Transverse colon (tissue), 4 donors: ENCODE measurements at regions not wholly inside any gene's neighbourhood (a gene's known extent, or its start where the extent isn't known, plus 50 kb on each side); places are given as distances from the start of the nearest gene placed in this dataset.
A peak's percentile ranks its signal among the peaks of the same experiment; 100 is the strongest.

Source experiments
- DNase-seq: peaks from one replicate; pipeline ENCODE4 v3.0.0-alpha.2; 2019
- H3K27ac ChIP-seq, 4 donors: fragments of 200-600 bp; sonication (generic); 2 replicates each; pipeline ENCODE4 v1.5.1; 2016 to 2018; ENCODE audit warnings: inconsistent platforms in 4 of 4
- H3K27me3 ChIP-seq: fragments of 200-600 bp; sonication (generic); 2 replicates; pipeline ENCODE4 v1.5.1; 2017; ENCODE audit warnings: inconsistent platforms
- H3K36me3 ChIP-seq, 4 donors: fragments of 200-600 bp; sonication (generic); 2 replicates each; pipeline ENCODE4 v1.5.1; 2017 to 2019; ENCODE audit warnings: inconsistent platforms in 4 of 4
- H3K4me1 ChIP-seq, 4 donors: fragments of 200-600 bp; sonication (generic); 2 replicates each; pipeline ENCODE4 v1.5.1; 2017 to 2020; ENCODE audit warnings: inconsistent platforms in 4 of 4
- H3K4me3 ChIP-seq, 4 donors: fragments of 200-600 bp; sonication (generic); 1 replicate in 1 of 4; 2 replicates in 3 of 4; pipeline versions ENCODE4 v1.5.1 to v1.6.1; 2017 to 2019; ENCODE audit warnings: inconsistent platforms in 4 of 4
- H3K9me3 ChIP-seq, 2 donors: fragments of 200-600 bp; sonication (generic); 2 replicates each; pipeline ENCODE4 v1.5.1; 2017 to 2019; ENCODE audit warnings: inconsistent platforms in 2 of 2
- CTCF ChIP-seq, 5 experiments: fragments of 200-600 bp in 3 of 5; fragments of 450-650 bp in 2 of 5; sonication (generic) in 3 of 5; IDR thresholded peaks; 1 replicate in 2 of 5; 2 replicates in 3 of 5; pipeline ENCODE4 v1.5.1; 2016 to 2017; ENCODE audit warnings: antibody characterized with exemption in 5 of 5, inconsistent platforms in 3 of 5, mild to moderate bottlenecking in 2 of 5, moderate library complexity in 1 of 5
- EP300 ChIP-seq: sonication (generic); formaldehyde crosslinking; IDR thresholded peaks from one replicate; pipeline ENCODE4 v1.6.1; 2017; ENCODE audit warnings: antibody characterized with exemption, low read depth
- POLR2A ChIP-seq: fragments of 450-650 bp; IDR thresholded peaks from one replicate; pipeline ENCODE4 v1.6.1; 2016; ENCODE audit warnings: antibody characterized with exemption, mild to moderate bottlenecking, moderate library complexity
- POLR2AphosphoS5 ChIP-seq, 3 donors: sonication (generic); formaldehyde crosslinking; IDR thresholded peaks; one replicate each; pipeline ENCODE4 v1.6.1; 2016; ENCODE audit warnings: antibody characterized with exemption in 3 of 3
- WGBS, 2 donors: methylation state at CpG; one replicate each; pipeline ENCODE4 v1.1.5; 2018; ENCODE audit warnings: low coverage in 1 of 2; 5-methylcytosine and 5-hydroxymethylcytosine counted together
- in situ Hi-C, 4 donors: fragments of 200-750 bp; cut with MboI; loops; one replicate each; pipeline versions ENCODE4 v1.15.0 to v1.15.1; 2017; ENCODE audit warnings: low sequenced_read_pairs in 3 of 4, low pct_ligation_motif_present in 1 of 4, low pct_unique_long_range_greater_than_20kb in 1 of 4
- intact Hi-C: fragments of 100-400 bp; cut with DNase I; formaldehyde crosslinking; loops from one replicate; pipeline ENCODE4 v1.15.1; 2023; ENCODE audit warnings: low total_unique reads

GRCh38 chr3:34106379-34106778 lies 307.9 kb downstream of the PDCD6IP start:
- intact Hi-C loops (no loop called here), in situ Hi-C loops (loop anchor here in 3 of 4 donors (10.0 to 25.0 kb wide), 2 partner anchors 578 to 581 kb away; no protein-coding TSS in a partner anchor)
- Histone ChIP-seq H3K27me3 (no peaks in the 10 kb centered on the region), H3K4me3 (no peak overlapping the region), H3K9me3 (no peaks in the 10 kb centered on the region), H3K27ac (no peak overlapping the region), H3K36me3 (no peaks in the 10 kb centered on the region), H3K4me1 (no peaks in the 10 kb centered on the region)
- TF ChIP-seq CTCF (IDR thresholded peaks at IDR 0.05) (no peak), EP300 (no peak), POLR2AphosphoS5 (IDR thresholded peaks at IDR 0.05) (no peak), POLR2A (no peak)
- DNase-seq = no peak
- 85% methylated on average over 3 of the region's 3 CpGs; no CpG with 5 or more reads in 1 of the 2 donors for WGBS, 2 donors

- in situ Hi-C loops = loop anchor here in 3 of 4 donors (10.0 to 25.0 kb wide), 2 partner anchors 578 to 580 kb away; no protein-coding TSS in a partner anchor
- H3K27me3 ChIP-seq = no peaks in the 10 kb centered on the region
Observed at GRCh38 chr3:34106879-34107278, 308.4 kb downstream of the PDCD6IP start.

GRCh38 chr3:34107669-34108068 lies 309.2 kb downstream of the PDCD6IP start:
- no peaks in the 10 kb centered on the region for H3K9me3 ChIP-seq
- 35 to 48% methylated on average over 4 of the region's 4 CpGs for WGBS, 2 donors
- H3K4me1 ChIP-seq = no peaks in the 10 kb centered on the region
- in situ Hi-C loops = loop anchor here in 3 of 4 donors (10.0 to 25.0 kb wide), 2 partner anchors 577 to 580 kb away; no protein-coding TSS in a partner anchor
- DNase-seq = no peak
- H3K4me3 ChIP-seq = no peak overlapping the region
- no peaks in the 10 kb centered on the region for H3K27me3 ChIP-seq
- TF ChIP-seq EP300 (no peak), POLR2AphosphoS5 (IDR thresholded peaks at IDR 0.05) (no peak), CTCF (IDR thresholded peaks at IDR 0.05) (no peak), POLR2A (no peak)
- no peaks in the 10 kb centered on the region for H3K36me3 ChIP-seq
- H3K27ac ChIP-seq = no peak overlapping the region
- intact Hi-C loops = no loop called here

More at GRCh38 chr3:34106879-34107278, 308.4 kb downstream of the PDCD6IP start:
- no peak overlapping the region for H3K4me3 ChIP-seq
- H3K27ac ChIP-seq = no peak overlapping the region
- H3K36me3 ChIP-seq = no peaks in the 10 kb centered on the region
- TF ChIP-seq POLR2AphosphoS5 (IDR thresholded peaks at IDR 0.05) (no peak), POLR2A (no peak), CTCF (IDR thresholded peaks at IDR 0.05) (peak; percentile 35 to 65 (median 57)), EP300 (no peak)
- no peaks in the 10 kb centered on the region for H3K4me1 ChIP-seq
- intact Hi-C loops = no loop called here
- H3K9me3 ChIP-seq = no peaks in the 10 kb centered on the region
- peak; percentile 25 for DNase-seq
- 40 to 45% methylated on average over 1 to 2 of the region's 2 CpGs for WGBS, 2 donors

GRCh38 chr3:34109021-34109420 lies 310.6 kb downstream of the PDCD6IP start:
- in situ Hi-C loops = loop anchor here in 3 of 4 donors (10.0 to 25.0 kb wide), 2 partner anchors 576 to 578 kb away; no protein-coding TSS in a partner anchor
- Histone ChIP-seq H3K27me3 (no peaks in the 10 kb centered on the region), H3K4me3 (no peak overlapping the region), H3K4me1 (no peaks in the 10 kb centered on the region), H3K36me3 (no peaks in the 10 kb centered on the region), H3K27ac (no peak overlapping the region), H3K9me3 (no peaks in the 10 kb centered on the region)
- intact Hi-C loops = no loop called here
- DNase-seq = no peak
- WGBS, 2 donors = 73% methylated on average over 1 of the region's 1 CpG; no CpG with 5 or more reads in 1 of the 2 donors
- no peak for TF ChIP-seq CTCF (IDR thresholded peaks at IDR 0.05)
- no peak for TF ChIP-seq EP300
- no peak for TF ChIP-seq POLR2AphosphoS5 (IDR thresholded peaks at IDR 0.05)
- no peak for TF ChIP-seq POLR2A
